Renal cortical epithelial cell (primary cell): ENCODE measurements at regions not wholly inside any gene's neighbourhood (a gene's known extent, or its start where the extent isn't known, plus 50 kb on each side); places are given as distances from the start of the nearest gene placed in this dataset.

Source experiments
- DNase-seq: peaks from one replicate; pipeline ENCODE4 v3.0.0-alpha.2; 2011; ENCODE audit warnings: low read depth

GRCh38 chr4:100804576-100805360 lies 286.9 kb upstream of the EMCN start:
- peak; percentile 52 for DNase-seq

DNA sequence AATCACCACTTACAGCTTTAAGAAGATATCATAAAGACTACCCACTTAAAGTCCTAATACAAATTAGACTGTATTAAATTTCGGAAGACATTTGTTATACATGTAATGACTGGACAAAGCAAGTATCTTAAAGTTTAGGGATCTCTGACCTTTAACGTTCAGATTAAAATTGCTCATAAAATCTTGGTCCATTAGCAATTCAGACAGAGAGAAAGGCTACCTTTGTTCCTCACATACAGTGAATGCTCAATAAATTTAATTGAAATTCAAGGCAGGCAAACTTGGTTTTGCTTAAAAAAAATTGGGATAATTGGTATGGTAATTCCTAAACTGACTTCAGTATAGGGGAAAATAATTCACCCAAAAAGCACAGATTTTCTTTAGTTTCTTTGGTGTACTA lies 285.9 kb upstream of the EMCN start:
- DNase-seq: no peak

DNA sequence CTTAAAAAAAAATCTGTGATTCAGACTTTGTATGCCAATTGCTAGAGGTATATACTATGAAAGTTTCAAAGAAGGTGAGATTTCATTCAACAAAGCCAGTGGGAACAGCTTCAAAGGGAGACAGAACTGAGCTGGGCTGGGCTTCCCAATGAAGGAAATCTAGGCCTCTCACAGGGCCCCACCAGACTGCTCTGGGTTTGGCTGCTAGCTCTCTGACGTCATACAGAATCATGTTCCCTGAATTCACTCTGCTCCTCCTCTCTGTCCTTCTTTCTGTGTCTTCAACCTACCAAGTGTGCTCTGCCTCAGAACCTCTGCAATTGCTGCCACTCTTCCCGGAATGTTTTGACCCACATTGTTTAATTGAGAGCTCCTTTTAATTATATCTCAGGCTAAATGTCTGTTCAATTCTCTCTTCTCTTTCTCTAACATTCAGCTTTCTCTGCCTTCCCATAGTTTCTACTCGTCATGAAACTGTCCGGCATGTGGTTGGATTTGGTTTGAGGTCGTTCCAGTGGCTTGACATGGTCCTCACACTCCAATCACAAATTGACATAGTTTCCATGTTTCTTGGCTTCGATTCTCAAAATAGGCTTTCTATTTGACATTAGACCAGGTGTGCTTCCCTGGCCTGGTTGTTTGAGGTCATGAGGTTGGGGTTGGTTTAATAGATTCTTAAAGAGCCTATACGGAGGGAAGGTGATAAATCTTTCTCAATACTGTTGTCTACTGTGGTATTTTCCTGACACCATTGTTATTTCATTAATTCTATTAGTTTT lies 282.1 kb upstream of the EMCN start:
- no peak for DNase-seq

DNA sequence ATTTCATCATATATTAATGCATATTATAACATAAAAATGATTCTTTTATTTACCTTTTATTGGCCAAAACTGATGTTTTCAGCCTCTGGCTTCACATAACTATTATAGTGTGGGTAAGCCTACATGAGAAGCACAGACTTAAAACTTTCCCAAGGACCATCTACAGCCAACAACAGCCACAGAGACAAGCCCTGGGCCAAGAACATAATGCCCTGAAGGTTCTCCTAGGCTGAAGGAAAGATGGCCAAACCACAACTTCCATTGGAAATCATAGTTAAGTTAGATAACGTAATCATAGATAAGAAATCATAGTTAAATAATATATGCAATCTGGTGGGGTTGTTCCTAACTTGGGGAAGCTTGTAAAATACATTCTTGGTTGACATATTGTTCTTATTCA lies 280.0 kb upstream of the EMCN start:
- DNase-seq: no peak

GRCh38 chr4:100797356-100797755 lies 279.5 kb upstream of the EMCN start:
- no peak for DNase-seq

- DNase-seq: no peak
These were observed 278.5 kb upstream of the EMCN start for GRCh38 chr4:100796332-100796731.

GRCh38 chr4:100795581-100795980 lies 277.8 kb upstream of the EMCN start:
- DNase-seq: no peak

GRCh38 chr4:100790836-100791615 lies 273.2 kb upstream of the EMCN start:
- DNase-seq: no peak

GRCh38 chr4:100789991-100790390 lies 272.2 kb upstream of the EMCN start:
- no peak for DNase-seq

DNA sequence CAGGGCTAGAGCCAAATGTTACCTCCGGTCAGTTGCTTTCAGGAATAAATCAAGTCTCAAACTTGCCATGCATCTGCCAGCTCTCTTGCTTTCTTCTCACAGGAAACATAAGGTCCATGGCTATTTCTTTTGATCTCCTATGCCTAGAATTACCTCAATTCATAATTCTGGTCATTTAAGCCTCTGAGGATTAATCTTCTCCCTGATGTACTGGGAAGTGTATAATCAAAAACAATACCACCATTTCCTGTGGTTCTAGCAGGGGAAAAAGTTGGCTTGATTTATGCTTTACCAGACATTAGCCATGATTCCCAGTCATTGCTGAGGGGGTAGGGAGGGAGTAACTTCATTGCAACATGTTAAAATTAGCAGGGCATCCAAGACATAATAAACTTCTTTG lies 268.7 kb upstream of the EMCN start:
- DNase-seq: no peak

DNA sequence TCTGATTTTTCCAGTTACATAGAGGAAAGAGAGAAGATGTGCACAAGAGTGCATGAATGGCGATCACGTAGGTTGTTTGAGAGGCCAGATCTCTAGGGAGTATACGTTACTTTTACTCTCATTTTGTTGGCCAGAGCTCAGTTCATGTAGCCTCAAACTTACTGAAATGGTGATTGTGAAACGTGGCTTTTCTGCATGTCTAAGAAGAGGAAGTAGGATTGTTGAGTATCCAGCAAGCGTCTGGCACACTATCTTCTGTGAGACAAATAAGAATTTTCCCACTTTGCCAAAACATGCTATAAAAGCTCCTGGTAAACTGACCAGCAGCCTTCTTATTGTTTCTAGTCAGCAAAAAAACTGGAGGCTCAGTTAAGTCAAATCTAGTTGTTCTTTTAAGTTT lies 264.5 kb upstream of the EMCN start:
- no peak for DNase-seq

GRCh38 chr4:100781435-100781834 lies 263.6 kb upstream of the EMCN start:
- no peak for DNase-seq

GRCh38 chr4:100780126-100780525 lies 262.3 kb upstream of the EMCN start:
- DNase-seq: no peak

- DNase-seq: no peak
These were observed 260.6 kb upstream of the EMCN start for GRCh38 chr4:100778431-100778830.

- DNase-seq: no peak
These were observed 244.9 kb upstream of the EMCN start for GRCh38 chr4:100762738-100763137.

DNA sequence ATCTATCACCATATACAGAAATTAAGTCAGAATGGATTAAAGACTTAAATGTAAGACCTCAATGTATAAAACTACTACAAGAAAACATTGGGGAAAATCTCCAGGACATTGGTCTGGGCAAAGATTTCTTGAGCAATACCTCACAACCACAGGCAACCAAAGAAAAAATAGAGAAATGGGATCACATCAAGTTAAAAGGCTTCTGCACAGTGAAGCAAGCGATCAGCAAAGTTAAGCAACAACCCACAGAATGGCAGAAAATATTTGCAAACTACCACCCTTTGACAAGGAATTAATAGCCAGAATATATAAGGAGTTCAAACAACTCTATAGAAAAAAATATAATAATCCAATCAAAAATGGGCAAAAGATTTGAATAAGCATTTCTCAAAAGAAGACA lies 236.9 kb upstream of the EMCN start:
- peak; percentile 30 for DNase-seq

DNA sequence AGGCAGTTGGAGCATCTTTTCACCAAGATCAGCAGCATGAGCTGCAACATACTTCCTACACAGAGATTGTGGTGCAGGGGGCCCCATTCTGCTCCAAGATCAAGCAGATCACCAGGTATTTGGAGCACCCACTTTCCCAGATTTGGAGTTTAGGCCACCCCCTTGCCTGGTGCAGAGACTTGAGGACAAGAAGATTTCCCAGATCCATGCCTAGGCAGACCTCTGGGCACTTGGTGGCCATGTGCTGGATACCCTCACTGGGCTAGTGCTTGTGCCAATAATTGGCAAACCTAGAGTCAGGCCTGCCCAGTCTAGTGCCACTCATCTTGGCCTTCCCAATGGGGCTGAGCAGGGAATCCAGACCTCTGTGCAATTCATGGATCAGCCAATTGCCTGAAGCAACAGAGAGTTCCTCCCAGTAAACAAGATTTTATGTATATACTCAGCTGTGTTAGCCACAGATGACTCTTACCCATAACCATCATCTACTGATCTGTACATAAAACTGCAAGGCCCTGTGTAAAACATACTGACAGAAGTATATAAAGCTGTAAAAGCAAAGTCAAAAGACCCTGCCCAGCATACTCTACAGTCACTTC lies 228.4 kb upstream of the EMCN start:
- no peak for DNase-seq

- DNase-seq: peak; percentile 68
These were observed 224.2 kb upstream of the EMCN start for GRCh38 chr4:100742045-100742444.

DNA sequence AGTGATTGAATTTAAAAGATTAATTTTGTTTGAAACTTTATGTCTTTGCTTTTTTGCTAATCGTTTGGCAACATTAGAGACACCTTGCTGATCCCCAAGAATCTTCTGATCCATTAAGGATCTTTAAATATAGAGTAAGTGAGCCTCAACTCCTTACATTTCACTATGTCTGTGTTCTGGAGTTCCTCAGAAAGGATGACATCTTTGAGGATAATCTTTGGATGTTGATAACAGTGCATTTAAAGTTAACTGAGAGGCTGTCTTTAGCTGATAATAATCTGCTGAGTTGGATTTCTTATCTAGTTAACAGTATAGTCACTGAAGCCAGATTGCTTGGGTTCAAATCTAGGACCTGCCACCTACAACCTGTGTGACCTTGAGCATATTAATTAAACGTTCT lies 221.6 kb upstream of the EMCN start:
- no peak for DNase-seq

GRCh38 chr4:100738196-100739165 lies 220.7 kb upstream of the EMCN start:
- peak; percentile 97 for DNase-seq
